GM23248 (cell line): ENCODE measurements at regions not wholly inside any gene's neighbourhood (a gene's known extent, or its start where the extent isn't known, plus 50 kb on each side); places are given as distances from the start of the nearest gene placed in this dataset.

Source experiments
- DNase-seq: peaks from one replicate; pipeline ENCODE4 v3.0.0-alpha.2; 2015
- H2AFZ ChIP-seq: fragments of 200-600 bp; sonication (generic); 2 replicates; pipeline ENCODE4 v1.6.1; 2016; ENCODE audit warnings: antibody characterized with exemption
- H3F3A ChIP-seq: fragments of 200-600 bp; sonication (generic); 2 replicates; pipeline ENCODE4 v1.6.1; 2016; ENCODE audit warnings: mild to moderate bottlenecking, antibody characterized with exemption, mixed run types; ENCODE audit not compliant: insufficient read depth
- H3K27ac ChIP-seq: fragments of 200-600 bp; sonication (generic); 2 replicates; pipeline ENCODE4 v1.5.1; 2016; ENCODE audit warnings: mild to moderate bottlenecking
- H3K27me3 ChIP-seq: fragments of 200-600 bp; sonication (generic); replicated peaks from 2 replicates; pipeline ENCODE4 v1.6.1; 2016; ENCODE audit warnings: mild to moderate bottlenecking; ENCODE audit not compliant: insufficient read depth
- H3K36me3 ChIP-seq: fragments of 200-600 bp; sonication (generic); 2 replicates; pipeline ENCODE4 v1.6.1; 2016; ENCODE audit warnings: low read depth, mild to moderate bottlenecking
- H3K4me1 ChIP-seq: fragments of 200-600 bp; sonication (generic); 2 replicates; pipeline ENCODE4 v1.6.1; 2016; ENCODE audit warnings: mild to moderate bottlenecking; ENCODE audit not compliant: insufficient read depth
- H3K4me2 ChIP-seq: fragments of 200-600 bp; sonication (generic); one replicate; pipeline ENCODE4 v1.6.1; 2016; ENCODE audit warnings: mild to moderate bottlenecking; ENCODE audit not compliant: unreplicated experiment
- H3K4me3 ChIP-seq: fragments of 200-600 bp; sonication (generic); 2 replicates; pipeline ENCODE4 v1.5.1; 2016; ENCODE audit warnings: mild to moderate bottlenecking
- H3K79me2 ChIP-seq: fragments of 200-600 bp; sonication (generic); 2 replicates; pipeline ENCODE4 v1.6.1; 2016; ENCODE audit warnings: mild to moderate bottlenecking; ENCODE audit not compliant: insufficient read depth
- H3K9ac ChIP-seq: fragments of 200-600 bp; sonication (generic); 2 replicates; pipeline ENCODE4 v1.6.1; 2016; ENCODE audit warnings: mild to moderate bottlenecking
- H3K9me2 ChIP-seq: fragments of 200-600 bp; sonication (generic); 2 replicates; pipeline ENCODE4 v1.6.1; 2016; ENCODE audit warnings: mixed run types, mild to moderate bottlenecking, moderate library complexity; ENCODE audit not compliant: insufficient read depth
- H3K9me3 ChIP-seq: fragments of 200-600 bp; sonication (generic); one replicate; pipeline ENCODE4 v1.6.1; 2017; ENCODE audit warnings: low read depth
- H4K20me1 ChIP-seq: fragments of 200-600 bp; sonication (generic); 2 replicates; pipeline ENCODE4 v1.6.0; 2016; ENCODE audit not compliant: insufficient read depth
- EZH2 ChIP-seq: fragments of 200-600 bp; sonication (generic); IDR thresholded peaks from 2 replicates; pipeline ENCODE4 v1.6.1; 2018; ENCODE audit warnings: antibody characterized with exemption, mild to moderate bottlenecking; ENCODE audit not compliant: insufficient read depth, poor library complexity, severe bottlenecking
- EZH2phosphoT487 ChIP-seq: fragments of 200-600 bp; sonication (generic); IDR thresholded peaks from 2 replicates; pipeline ENCODE4 v1.6.1; 2018; ENCODE audit warnings: antibody characterized with exemption, moderate library complexity, mild to moderate bottlenecking, low read depth; ENCODE audit not compliant: insufficient read depth
- WGBS, 2 experiments: methylation state at CpG; one replicate each; pipeline ENCODE4 v1.1.6; 2015 to 2017; ENCODE audit warnings: low lambda C conversion rate in 2 of 2, low coverage in 1 of 2; ENCODE audit errors: missing lambda C conversion rate in 2 of 2; 5-methylcytosine and 5-hydroxymethylcytosine counted together
- in situ Hi-C: fragments of 300-500 bp; cut with MboI; formaldehyde crosslinking; loops from 2 replicates; pipeline ENCODE4 v1.15.0; 2020

DNA sequence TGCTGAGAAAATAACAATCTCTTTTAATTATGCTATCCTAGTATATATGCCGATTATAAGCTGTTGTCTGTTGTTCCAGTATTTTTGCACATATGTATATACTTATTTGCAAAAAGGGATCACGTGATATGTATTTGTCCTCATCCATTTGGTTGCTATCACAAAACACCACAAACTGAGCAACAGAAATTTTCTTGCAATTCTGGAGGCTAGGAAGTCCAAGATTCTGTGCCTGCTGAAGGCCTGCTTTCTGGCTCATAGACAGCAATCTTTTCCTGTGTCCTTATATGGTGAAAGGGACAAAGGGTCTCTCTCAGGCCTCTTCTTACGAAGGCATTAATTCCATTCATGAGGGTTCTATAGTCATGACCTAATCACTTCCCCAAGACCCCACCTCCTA, 186.5 kb downstream of the LPIN1 start:
- 58 to 59% methylated on average over 3 of the region's 3 CpGs for WGBS, 2 experiments
- H3K4me1 ChIP-seq = no peaks in the 10 kb centered on the region
- H3K79me2 ChIP-seq = no peaks in the 10 kb centered on the region
- no peak for DNase-seq
- H3F3A ChIP-seq = no peaks in the 10 kb centered on the region
- no peaks in the 10 kb centered on the region for H3K36me3 ChIP-seq
- no peaks in the 10 kb centered on the region for H3K9me2 ChIP-seq
- TF ChIP-seq EZH2phosphoT487 (no peak), EZH2 (no peak)
- H3K4me2 ChIP-seq = no peak overlapping the region
- H3K9me3 ChIP-seq = no peaks in the 10 kb centered on the region
- no peak overlapping the region for H3K4me3 ChIP-seq
- no peaks in the 10 kb centered on the region for H4K20me1 ChIP-seq
- H3K27me3 ChIP-seq = peaks cover 15% of the 10 kb centered on the region
- no peak overlapping the region for H3K9ac ChIP-seq
- no peak overlapping the region for H3K27ac ChIP-seq
- H2AFZ ChIP-seq = no peak overlapping the region
- in situ Hi-C loops = no loop called here

DNA sequence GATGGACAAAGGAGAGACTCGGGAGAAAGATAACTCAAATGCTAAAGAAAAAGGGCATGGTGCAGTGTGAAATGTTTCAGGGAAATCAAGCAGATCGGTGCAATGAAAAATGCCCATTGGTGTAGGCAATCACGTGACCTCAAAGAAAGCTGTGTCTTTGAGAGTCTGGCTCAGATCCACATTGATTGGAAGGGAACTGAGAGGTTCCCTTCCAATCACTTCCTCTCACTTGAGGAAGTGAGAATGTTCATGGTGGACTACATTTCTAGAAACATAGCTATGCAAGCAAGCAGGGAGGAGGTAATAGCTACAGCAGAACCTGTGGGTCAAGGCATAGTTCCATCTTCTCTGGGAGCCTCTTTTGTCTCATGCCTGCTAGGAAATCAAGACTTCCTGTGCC, 187.4 kb downstream of the LPIN1 start:
- no peak for DNase-seq
- H3K27me3 ChIP-seq = peaks cover 12% of the 10 kb centered on the region
- H3K4me1 ChIP-seq = no peaks in the 10 kb centered on the region
- H3K79me2 ChIP-seq = no peaks in the 10 kb centered on the region
- no peak overlapping the region for H3K9ac ChIP-seq
- no peak for TF ChIP-seq EZH2phosphoT487
- no peak for TF ChIP-seq EZH2
- H3K4me3 ChIP-seq = no peak overlapping the region
- no peak overlapping the region for H3K4me2 ChIP-seq
- no peak overlapping the region for H2AFZ ChIP-seq
- no peaks in the 10 kb centered on the region for H3K36me3 ChIP-seq
- whole genome bisulfite sequencing, 2 experiments = 46 to 49% methylated on average over 3 of the region's 3 CpGs
- no peaks in the 10 kb centered on the region for H3F3A ChIP-seq
- no peaks in the 10 kb centered on the region for H4K20me1 ChIP-seq
- H3K9me2 ChIP-seq = no peaks in the 10 kb centered on the region
- H3K27ac ChIP-seq = no peak overlapping the region
- in situ Hi-C loops = no loop called here
- no peaks in the 10 kb centered on the region for H3K9me3 ChIP-seq

GRCh38 chr2:11936761-11937160, 190.3 kb downstream of the LPIN1 start:
- H3K79me2 ChIP-seq = no peaks in the 10 kb centered on the region
- in situ Hi-C loops = no loop called here
- H3F3A ChIP-seq = no peaks in the 10 kb centered on the region
- no peaks in the 10 kb centered on the region for H3K9me2 ChIP-seq
- H3K27ac ChIP-seq = no peak overlapping the region
- DNase-seq = no peak
- TF ChIP-seq EZH2 = no peak
- no peak for TF ChIP-seq EZH2phosphoT487
- WGBS, 2 experiments = 71 to 77% methylated on average over 9 of the region's 9 CpGs
- H3K9me3 ChIP-seq = no peaks in the 10 kb centered on the region
- H3K4me2 ChIP-seq = no peak overlapping the region
- no peaks in the 10 kb centered on the region for H3K4me1 ChIP-seq
- H2AFZ ChIP-seq = no peak overlapping the region
- H3K27me3 ChIP-seq = peaks cover 13% of the 10 kb centered on the region
- no peaks in the 10 kb centered on the region for H3K36me3 ChIP-seq
- no peak overlapping the region for H3K9ac ChIP-seq
- no peak overlapping the region for H3K4me3 ChIP-seq
- no peaks in the 10 kb centered on the region for H4K20me1 ChIP-seq

GRCh38 chr2:11938196-11938595, 191.8 kb downstream of the LPIN1 start:
- Histone ChIP-seq H3K9ac (no peak overlapping the region), H3K79me2 (no peaks in the 10 kb centered on the region), H3K27ac (no peak overlapping the region), H3K4me2 (no peak overlapping the region), H3K4me3 (no peak overlapping the region), H3K27me3 (peaks cover 23% of the 10 kb centered on the region), H3K36me3 (no peaks in the 10 kb centered on the region), H2AFZ (no peak overlapping the region), H3K9me3 (no peaks in the 10 kb centered on the region), H3K4me1 (no peaks in the 10 kb centered on the region), H4K20me1 (no peaks in the 10 kb centered on the region), H3F3A (no peaks in the 10 kb centered on the region), H3K9me2 (no peaks in the 10 kb centered on the region)
- TF ChIP-seq EZH2phosphoT487 = no peak
- TF ChIP-seq EZH2 = no peak
- in situ Hi-C loops = no loop called here
- no peak for DNase-seq
- 66 to 77% methylated on average over 11 of the region's 11 CpGs for WGBS, 2 experiments

GRCh38 chr2:11939523-11939922, 193.1 kb downstream of the LPIN1 start:
- TF ChIP-seq EZH2phosphoT487 (no peak), EZH2 (no peak)
- Histone ChIP-seq H2AFZ (no peak overlapping the region), H3K9me2 (no peaks in the 10 kb centered on the region), H4K20me1 (no peaks in the 10 kb centered on the region), H3K79me2 (no peaks in the 10 kb centered on the region), H3K36me3 (no peaks in the 10 kb centered on the region), H3K4me2 (no peak overlapping the region), H3K27me3 (peaks cover 23% of the 10 kb centered on the region), H3K9me3 (no peaks in the 10 kb centered on the region), H3K4me1 (no peaks in the 10 kb centered on the region), H3K27ac (no peak overlapping the region), H3K9ac (no peak overlapping the region), H3K4me3 (no peak overlapping the region), H3F3A (no peaks in the 10 kb centered on the region)
- 64 to 67% methylated on average over 2 of the region's 2 CpGs for WGBS, 2 experiments
- in situ Hi-C loops = no loop called here
- no peak for DNase-seq
